ENCODE measurements at regions not wholly inside any gene's neighbourhood (a gene's known extent, or its start where the extent isn't known, plus 50 kb on each side); places are given as distances from the start of the nearest gene placed in this dataset.

DNA sequence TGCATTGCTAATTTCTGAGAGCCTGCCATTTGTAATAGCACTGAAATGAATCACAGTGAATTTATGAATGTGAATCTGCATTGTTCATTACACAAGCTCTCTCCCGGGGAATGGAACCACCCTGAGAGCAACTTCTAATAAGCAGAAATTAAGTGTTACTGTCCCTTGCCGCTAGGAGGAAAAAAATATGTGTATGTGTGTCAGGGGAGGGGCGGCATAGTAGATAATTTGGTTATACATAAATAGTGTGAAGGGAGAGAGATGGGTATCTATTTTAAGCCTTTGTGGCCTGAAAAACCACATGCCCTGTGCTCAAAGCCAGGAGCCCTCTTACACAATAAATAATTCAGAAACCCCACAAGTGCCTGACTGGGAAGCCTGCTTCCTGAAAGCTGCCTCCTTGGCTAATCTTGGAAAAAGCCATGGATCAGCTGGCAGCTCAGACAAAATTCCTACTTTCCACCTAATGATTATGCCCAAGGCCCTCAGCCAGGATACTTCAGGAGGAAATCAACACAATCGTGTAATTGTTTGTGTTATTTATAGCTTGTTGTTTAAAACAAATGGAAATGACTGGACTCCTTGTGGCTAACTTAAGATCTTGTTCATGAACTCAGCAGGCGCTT is 366.2 kb upstream of the KITLG start:
- TF ChIP-seq POLR2A (IDR thresholded peaks at IDR 0.05; ENCODE audit: low read depth, low read length) (no peak), TAF1 (IDR thresholded peaks at IDR 0.05; ENCODE audit: borderline replicate concordance, low read depth, low read length) (no peak), POLR2AphosphoS5 (IDR thresholded peaks at IDR 0.05; ENCODE audit: low read depth, low read length) (no peak)

Measured in GM12892 (cell line).